Brain microvascular endothelial cell (primary cell): ENCODE measurements at regions not wholly inside any gene's neighbourhood (a gene's known extent, or its start where the extent isn't known, plus 50 kb on each side); places are given as distances from the start of the nearest gene placed in this dataset.
A peak's percentile ranks its signal among the peaks of the same experiment; 100 is the strongest.

Experiments
- DNase-seq: peaks from one replicate; pipeline ENCODE4 v3.0.0-alpha.2; 2020
- H3K27ac ChIP-seq: fragments of 250-450 bp; sonication (Bioruptor Pico); 2 replicates; pipeline ENCODE4 v1.5.1; 2020; ENCODE audit warnings: mild to moderate bottlenecking, moderate library complexity
- H3K27me3 ChIP-seq: fragments of 250-450 bp; sonication (Bioruptor Pico); replicated peaks from 2 replicates; pipeline ENCODE4 v1.5.1; 2020; ENCODE audit warnings: mild to moderate bottlenecking
- H3K36me3 ChIP-seq: fragments of 250-450 bp; sonication (Bioruptor Pico); replicated peaks from 2 replicates; pipeline ENCODE4 v1.5.1; 2020; ENCODE audit warnings: mild to moderate bottlenecking
- H3K4me3 ChIP-seq: 2 replicates; pipeline ENCODE4 v1.5.1; 2011; ENCODE audit warnings: low read depth, mild to moderate bottlenecking, control low read depth, low read length, moderate library complexity
- CTCF ChIP-seq: IDR thresholded peaks from 2 replicates; pipeline ENCODE4 v1.5.1; 2011; ENCODE audit warnings: low read depth, mild to moderate bottlenecking, moderate library complexity, low read length, control low read depth, inconsistent platforms; ENCODE audit errors: missing control alignments
- in situ Hi-C: cut with HindIII; loops from 2 replicates; pipeline ENCODE4 v1.10.0; 2017; ENCODE audit warnings: low sequenced_read_pairs, low pct_ligation_motif_present

- Histone ChIP-seq H3K27me3 (no peaks in the 10 kb centered on the region), H3K4me3 (no peak overlapping the region), H3K36me3 (no peaks in the 10 kb centered on the region), H3K27ac (no peak overlapping the region)
- no peak for TF ChIP-seq CTCF
- in situ Hi-C loops: no loop called here
- no peak for DNase-seq
These were observed 69.1 kb upstream of the CTLA4 start for GRCh38 chr2:203798296-203799087.

DNA sequence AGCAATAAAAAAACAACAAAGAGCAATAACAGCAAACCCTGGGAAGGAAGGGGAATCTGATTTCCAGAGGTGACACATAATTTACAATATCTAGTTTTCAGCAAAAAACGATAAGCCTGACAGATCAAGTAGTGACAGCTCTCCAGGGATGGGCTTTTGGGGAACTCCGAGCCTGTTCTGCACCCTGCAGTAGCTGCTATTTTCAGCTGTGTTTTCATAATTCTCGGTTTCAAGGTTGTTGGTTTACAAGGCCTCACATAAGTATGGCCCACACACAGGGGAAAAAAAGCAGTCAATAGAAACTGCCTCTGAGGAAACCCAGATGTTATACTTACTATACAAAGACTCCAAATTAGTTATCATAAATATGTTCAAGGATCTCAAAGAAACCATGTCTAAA, 67.7 kb upstream of the CTLA4 start:
- H3K27ac ChIP-seq: no peak overlapping the region
- H3K27me3 ChIP-seq: no peaks in the 10 kb centered on the region
- TF ChIP-seq CTCF: no peak
- no peaks in the 10 kb centered on the region for H3K36me3 ChIP-seq
- H3K4me3 ChIP-seq: no peak overlapping the region
- in situ Hi-C loops: loop anchor here (10.0 to 25.0 kb wide), 2 partner anchors 115 to 313 kb away; no protein-coding TSS in a partner anchor
- no peak for DNase-seq

- in situ Hi-C loops: loop anchor here (10.0 to 25.0 kb wide), 2 partner anchors 116 to 313 kb away; no protein-coding TSS in a partner anchor
- Histone ChIP-seq H3K27ac (no peak overlapping the region), H3K27me3 (no peaks in the 10 kb centered on the region), H3K4me3 (no peak overlapping the region), H3K36me3 (no peaks in the 10 kb centered on the region)
- no peak for DNase-seq
- TF ChIP-seq CTCF: no peak
These were observed 66.8 kb upstream of the CTLA4 start for GRCh38 chr2:203800783-203801182.

DNA sequence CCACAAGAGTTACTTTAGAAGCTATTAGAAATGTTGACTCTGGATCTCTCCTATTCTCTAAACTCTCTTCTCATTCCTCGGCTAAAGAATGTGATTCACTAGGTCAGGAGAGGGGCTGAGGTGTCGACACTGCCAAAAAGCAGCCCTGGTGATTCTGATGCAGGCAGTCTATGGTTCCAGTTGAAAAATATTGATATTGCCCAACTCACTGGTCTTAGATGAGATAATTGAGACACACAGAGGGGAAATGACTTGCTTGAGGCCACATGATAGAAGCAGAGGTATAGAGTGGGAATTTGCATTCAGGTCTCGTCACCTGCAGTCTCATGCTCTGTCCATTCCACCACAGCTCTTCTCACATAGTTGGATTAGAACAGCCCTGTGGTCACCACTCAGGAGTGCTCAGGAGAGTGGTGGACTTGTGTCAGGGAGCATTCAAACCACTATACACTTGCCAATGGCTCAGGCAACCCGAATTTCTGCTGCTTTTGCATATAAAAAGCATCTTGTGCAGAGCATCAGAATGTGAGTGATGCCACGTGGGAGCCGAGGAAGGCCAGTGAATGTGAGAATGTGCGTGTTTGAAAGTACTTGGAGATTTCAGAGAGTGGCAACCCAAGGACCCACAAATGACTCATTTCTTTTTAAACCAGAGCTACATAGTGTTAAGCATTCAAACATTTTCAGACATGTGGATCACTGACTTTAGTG, 65.1 kb upstream of the CTLA4 start:
- Histone ChIP-seq H3K27me3 (no peaks in the 10 kb centered on the region), H3K27ac (peak overlapping the region; percentile 98), H3K36me3 (no peaks in the 10 kb centered on the region), H3K4me3 (no peak overlapping the region)
- DNase-seq: peak; percentile 91
- TF ChIP-seq CTCF: no peak
- in situ Hi-C loops: loop anchor here (10.0 to 25.0 kb wide), 2 partner anchors 118 to 315 kb away; no protein-coding TSS in a partner anchor

DNA sequence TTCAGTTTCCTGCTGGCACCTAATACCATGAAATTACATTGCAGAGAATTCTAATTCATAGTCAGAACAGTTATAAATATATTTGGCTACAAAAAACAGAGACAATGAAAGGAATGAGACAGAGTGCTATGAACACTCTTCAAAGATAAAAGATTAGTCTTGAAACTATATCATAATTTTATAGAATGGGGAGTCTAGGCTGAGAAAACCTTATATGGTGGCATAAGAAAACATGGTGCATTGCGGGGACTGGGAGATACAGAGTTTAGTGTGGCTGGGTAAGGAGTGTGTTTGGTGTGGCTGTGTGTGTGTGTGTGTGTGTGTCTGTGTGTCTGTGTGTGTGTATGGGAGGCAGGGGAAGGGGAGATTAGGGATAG, 64.5 kb upstream of the CTLA4 start:
- H3K27ac ChIP-seq: peak overlapping the region; percentile 98
- H3K4me3 ChIP-seq: no peak overlapping the region
- H3K27me3 ChIP-seq: no peaks in the 10 kb centered on the region
- in situ Hi-C loops: loop anchor here (10.0 to 25.0 kb wide), 2 partner anchors 118 to 316 kb away; no protein-coding TSS in a partner anchor
- no peak for DNase-seq
- H3K36me3 ChIP-seq: no peaks in the 10 kb centered on the region
- TF ChIP-seq CTCF: no peak
